ENCODE measurements at regions not wholly inside any gene's neighbourhood (a gene's known extent, or its start where the extent isn't known, plus 50 kb on each side); places are given as distances from the start of the nearest gene placed in this dataset.

GRCh38 chr5:124665625-124666024 is 80.8 kb downstream of the ZNF608 start:
- no peak for DNase-seq (ENCODE audit: low spot score)
- Histone ChIP-seq H2AFZ (ENCODE audit: low read length) (no peak overlapping the region), H3K4me3 (ENCODE audit: low read depth, low read length, poor library complexity, severe bottlenecking) (no peak overlapping the region), H3K9me2 (ENCODE audit: insufficient read depth, low read length) (no peaks in the 10 kb centered on the region), H3K79me2 (ENCODE audit: insufficient read depth, low read depth, low read length) (peaks cover 55% of the 10 kb centered on the region; the same call in 1 of the 2 replicates), H3K9me3 (ENCODE audit: low read length) (no peaks in the 10 kb centered on the region), H4K20me1 (ENCODE audit: insufficient read depth, low read length) (no peaks in the 10 kb centered on the region), H3K27ac (ENCODE audit: low read depth, low read length, poor library complexity, severe bottlenecking) (no peak overlapping the region), H3K36me3 (ENCODE audit: insufficient read depth, low read length) (0 out of 2 replicates have a peak, but pooled peaks cover 3% of the 10 kb centered on the region), H3K4me1 (ENCODE audit: insufficient read depth, low read length, poor library complexity, severe bottlenecking) (peaks cover 25% of the 10 kb centered on the region), H3K4me2 (ENCODE audit: low read length) (no peak overlapping the region)
- POLR2A ChIA-PET: interaction anchor here (0.6 to 1.4 kb wide), 3 partner anchors 9 to 40 kb away, joined by 3 to 4 read pairs (median 3); no protein-coding TSS in a partner anchor
- no TSS peak for BruUV-seq (replicated peaks)
- no peak for TF ChIP-seq CTCF (conservative IDR thresholded peaks at IDR 0.05; ENCODE audit: low read length)
- intact Hi-C loops (cut with micrococcal nuclease; ENCODE audit: unreplicated experiment): no loop called here
- CTCF ChIA-PET (ENCODE audit: unreplicated experiment): no interaction called here

GRCh38 chr5:124665035-124665434 is 81.4 kb downstream of the ZNF608 start:
- H3K9me2 ChIP-seq (ENCODE audit: insufficient read depth, low read length): no peaks in the 10 kb centered on the region
- no peaks in the 10 kb centered on the region for H4K20me1 ChIP-seq (ENCODE audit: insufficient read depth, low read length)
- H3K79me2 ChIP-seq (ENCODE audit: insufficient read depth, low read depth, low read length): peaks cover 56% of the 10 kb centered on the region; the same call in 1 of the 2 replicates
- BruUV-seq (replicated peaks): no TSS peak
- H3K27ac ChIP-seq (ENCODE audit: low read depth, low read length, poor library complexity, severe bottlenecking): no peak overlapping the region
- H3K4me2 ChIP-seq (ENCODE audit: low read length): no peak overlapping the region
- 0 out of 2 replicates have a peak, but pooled peaks cover 3% of the 10 kb centered on the region for H3K36me3 ChIP-seq (ENCODE audit: insufficient read depth, low read length)
- peaks cover 31% of the 10 kb centered on the region for H3K4me1 ChIP-seq (ENCODE audit: insufficient read depth, low read length, poor library complexity, severe bottlenecking)
- ChIA-PET CTCF (ENCODE audit: unreplicated experiment) (no interaction called here), POLR2A (interaction anchor here (0.5 to 1.4 kb wide), 7 partner anchors 10 to 1944 kb away, joined by 3 to 6 read pairs (median 3); no protein-coding TSS in a partner anchor)
- TF ChIP-seq EZH2phosphoT487 (IDR thresholded peaks at IDR 0.05; ENCODE audit: borderline replicate concordance, low read depth, low read length) (no peak), CTCF (conservative IDR thresholded peaks at IDR 0.05; ENCODE audit: low read length) (no peak)
- no peaks in the 10 kb centered on the region for H3K9me3 ChIP-seq (ENCODE audit: low read length)
- no peak overlapping the region for H3K4me3 ChIP-seq (ENCODE audit: low read depth, low read length, poor library complexity, severe bottlenecking)
- intact Hi-C loops (cut with micrococcal nuclease; ENCODE audit: unreplicated experiment): no loop called here
- no peak overlapping the region for H2AFZ ChIP-seq (ENCODE audit: low read length)
- DNase-seq (ENCODE audit: low spot score): no peak

GRCh38 chr5:124664287-124664686 is 82.2 kb downstream of the ZNF608 start:
- intact Hi-C loops (cut with micrococcal nuclease; ENCODE audit: unreplicated experiment): no loop called here
- BruUV-seq (replicated peaks): no TSS peak
- Histone ChIP-seq H3K27ac (ENCODE audit: low read depth, low read length, poor library complexity, severe bottlenecking) (no peak overlapping the region), H3K36me3 (ENCODE audit: insufficient read depth, low read length) (0 out of 2 replicates have a peak, but pooled peaks cover 3% of the 10 kb centered on the region), H3K4me1 (ENCODE audit: insufficient read depth, low read length, poor library complexity, severe bottlenecking) (peaks cover 38% of the 10 kb centered on the region), H3K9me2 (ENCODE audit: insufficient read depth, low read length) (no peaks in the 10 kb centered on the region), H3K79me2 (ENCODE audit: insufficient read depth, low read depth, low read length) (peaks cover 54% of the 10 kb centered on the region; the same call in 1 of the 2 replicates), H3K4me3 (ENCODE audit: low read depth, low read length, poor library complexity, severe bottlenecking) (no peak overlapping the region), H4K20me1 (ENCODE audit: insufficient read depth, low read length) (no peaks in the 10 kb centered on the region), H3K9me3 (ENCODE audit: low read length) (no peaks in the 10 kb centered on the region), H2AFZ (ENCODE audit: low read length) (no peak overlapping the region), H3K4me2 (ENCODE audit: low read length) (no peak overlapping the region)
- no peak for TF ChIP-seq EZH2phosphoT487 (IDR thresholded peaks at IDR 0.05; ENCODE audit: borderline replicate concordance, low read depth, low read length)
- TF ChIP-seq CTCF (conservative IDR thresholded peaks at IDR 0.05; ENCODE audit: low read length): no peak
- POLR2A ChIA-PET: interaction anchor here (0.5 to 1.9 kb wide), 15 partner anchors 9 to 1945 kb away, joined by 3 to 10 read pairs (median 4); no protein-coding TSS in a partner anchor
- CTCF ChIA-PET (ENCODE audit: unreplicated experiment): interaction anchor here (1.0 kb wide), 1 partner anchor 16 kb away, joined by 3 read pairs; no protein-coding TSS in a partner anchor
- DNase-seq (ENCODE audit: low spot score): no peak
